Prostate gland (tissue), 2 donors: ENCODE measurements at regions not wholly inside any gene's neighbourhood (a gene's known extent, or its start where the extent isn't known, plus 50 kb on each side); places are given as distances from the start of the nearest gene placed in this dataset.

ENCODE experiments used
- POLR2A ChIP-seq: fragments of 450-650 bp; IDR thresholded peaks from one replicate; pipeline ENCODE4 v1.6.1; 2016; ENCODE audit warnings: antibody characterized with exemption, mild to moderate bottlenecking
- TF ChIP-seq, protein P1 (sequence below), 4 experiments: fragments of 200-600 bp in 2 of 4; fragments of 450-650 bp in 2 of 4; sonication (generic) in 2 of 4; IDR thresholded peaks; 1 replicate in 3 of 4; 2 replicates in 1 of 4; pipeline ENCODE4 v1.5.1; 2016 to 2019; ENCODE audit warnings: antibody characterized with exemption in 4 of 4, mild to moderate bottlenecking in 2 of 4, moderate library complexity in 2 of 4

DNA sequence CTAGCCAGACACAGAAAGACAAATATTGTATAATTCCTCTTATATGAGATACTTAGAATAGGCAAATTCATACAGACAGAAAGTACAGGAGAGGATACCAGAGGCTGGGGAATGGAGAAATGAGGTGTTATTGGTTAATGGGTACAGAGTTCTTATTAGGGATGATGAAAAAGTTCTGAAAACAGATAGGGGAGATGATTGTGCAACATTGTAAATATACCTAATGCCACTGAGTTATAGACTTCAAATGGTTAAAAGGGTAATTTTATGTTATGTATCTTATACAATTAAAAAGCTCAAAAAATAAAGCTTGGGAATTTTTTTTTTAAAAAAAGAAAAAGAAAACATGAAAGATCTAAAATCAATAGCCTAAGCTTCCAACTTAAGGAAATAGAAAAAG is 98.8 kb upstream of the TECRL start:
- TF ChIP-seq, protein P1, sequence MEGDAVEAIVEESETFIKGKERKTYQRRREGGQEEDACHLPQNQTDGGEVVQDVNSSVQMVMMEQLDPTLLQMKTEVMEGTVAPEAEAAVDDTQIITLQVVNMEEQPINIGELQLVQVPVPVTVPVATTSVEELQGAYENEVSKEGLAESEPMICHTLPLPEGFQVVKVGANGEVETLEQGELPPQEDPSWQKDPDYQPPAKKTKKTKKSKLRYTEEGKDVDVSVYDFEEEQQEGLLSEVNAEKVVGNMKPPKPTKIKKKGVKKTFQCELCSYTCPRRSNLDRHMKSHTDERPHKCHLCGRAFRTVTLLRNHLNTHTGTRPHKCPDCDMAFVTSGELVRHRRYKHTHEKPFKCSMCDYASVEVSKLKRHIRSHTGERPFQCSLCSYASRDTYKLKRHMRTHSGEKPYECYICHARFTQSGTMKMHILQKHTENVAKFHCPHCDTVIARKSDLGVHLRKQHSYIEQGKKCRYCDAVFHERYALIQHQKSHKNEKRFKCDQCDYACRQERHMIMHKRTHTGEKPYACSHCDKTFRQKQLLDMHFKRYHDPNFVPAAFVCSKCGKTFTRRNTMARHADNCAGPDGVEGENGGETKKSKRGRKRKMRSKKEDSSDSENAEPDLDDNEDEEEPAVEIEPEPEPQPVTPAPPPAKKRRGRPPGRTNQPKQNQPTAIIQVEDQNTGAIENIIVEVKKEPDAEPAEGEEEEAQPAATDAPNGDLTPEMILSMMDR (IDR thresholded peaks at IDR 0.05), result no peak
- no peak for TF ChIP-seq POLR2A
